ENCODE measurements at regions not wholly inside any gene's neighbourhood (a gene's known extent, or its start where the extent isn't known, plus 50 kb on each side); places are given as distances from the start of the nearest gene placed in this dataset.
A peak's percentile ranks its signal among the peaks of the same experiment; 100 is the strongest.

GRCh38 chr6:125584468-125584939 lies 164.9 kb upstream of the HEY2 start:
- H4K8ac ChIP-seq (ENCODE audit: extremely low read depth, insufficient read depth, low read length), result no peak overlapping the region
- H3K79me2 ChIP-seq (ENCODE audit: control insufficient read depth in 1 of 2, insufficient read depth in 2 of 2, low read length in 2 of 2), result no peaks in the 10 kb centered on the region
- no peaks in the 10 kb centered on the region for H3K36me3 ChIP-seq (ENCODE audit: control insufficient read depth in 2 of 4, insufficient read depth in 4 of 4, low read length in 3 of 4)
- ChIA-PET POLR2A (ENCODE audit: partially characterized antibody) (no interaction called here), CTCF (ENCODE audit: partially characterized antibody) (interaction anchor here (0.6 to 1.3 kb wide), 7 partner anchors 37 to 371 kb away, joined by 3 to 4 read pairs (median 3); no protein-coding TSS in a partner anchor)
- H2AFZ ChIP-seq (ENCODE audit: low read length), result no peak overlapping the region
- H4K5ac ChIP-seq (ENCODE audit: insufficient read length, low read depth, low read length), result no peak overlapping the region
- no peaks in the 10 kb centered on the region for H3K79me1 ChIP-seq (ENCODE audit: low read depth, low read length)
- no peak overlapping the region for H4K91ac ChIP-seq (replicated peaks; ENCODE audit: insufficient read length, low read length)
- no peak overlapping the region for H2BK12ac ChIP-seq (ENCODE audit: low read depth, low read length)
- H3K23me2 ChIP-seq (ENCODE audit: low read depth, low read length), result no peaks in the 10 kb centered on the region
- H4K20me1 ChIP-seq (replicated peaks in 1 of 2; ENCODE audit: control insufficient read depth in 1 of 2, insufficient read depth in 2 of 2, low read length in 2 of 2), result no peaks in the 10 kb centered on the region
- DNase-seq (ENCODE audit: low read depth in 1 of 2, low spot score in 2 of 2), result peak; percentile 64 to 80
- 0 out of 8 replicates have a peak overlapping the region, but pooled peaks of 1 of the 4 experiments have one; percentile 3 for H3K4me3 ChIP-seq (ENCODE audit: extremely low read depth in 1 of 4, insufficient read depth in 2 of 4, low read depth in 3 of 4, low read length in 4 of 4)
- H2BK120ac ChIP-seq (replicated peaks; ENCODE audit: low read depth, low read length), result no peak overlapping the region
- H3K4ac ChIP-seq (replicated peaks; ENCODE audit: insufficient read length, low read depth, low read length), result no peak overlapping the region
- no peak overlapping the region for H3K14ac ChIP-seq (ENCODE audit: insufficient read length)
- FAIRE-seq, result peak; percentile 87
- H3K18ac ChIP-seq (ENCODE audit: extremely low read depth, low read length), result no peak overlapping the region
- H2AK5ac ChIP-seq (ENCODE audit: low read depth, low read length), result no peak overlapping the region
- H3K56ac ChIP-seq (replicated peaks; ENCODE audit: insufficient read length, low read depth, low read length), result no peak overlapping the region
- no peaks in the 10 kb centered on the region; a peak in 1 of 4 replicates for H3K9me3 ChIP-seq (ENCODE audit: insufficient read depth in 2 of 2, low read depth in 1 of 2, low read length in 1 of 2)
- no peaks in the 10 kb centered on the region for H3K27me3 ChIP-seq (replicated peaks in 1 of 4; ENCODE audit: control insufficient read depth in 3 of 4, extremely low read depth in 1 of 4, insufficient read depth in 3 of 4, low read length in 3 of 4)
- peak overlapping the region; percentile 45 to 50 for H3K4me2 ChIP-seq (ENCODE audit: insufficient read depth in 1 of 2, low read depth in 2 of 2, low read length in 2 of 2)
- WGBS, 2 experiments (ENCODE audit: extremely low coverage in 1 of 2, insufficient coverage in 1 of 2, insufficient read length in 1 of 2, insufficient replicate concordance in 2 of 2, low coverage in 1 of 2, low lambda C conversion rate in 2 of 2, missing lambda C conversion rate in 1 of 2), result 28% methylated on average over 9 of the region's 9 CpGs; no CpG with 5 or more reads in 1 of the 2 experiments
- no peak overlapping the region for H3K23ac ChIP-seq (ENCODE audit: insufficient read length)
- H2BK20ac ChIP-seq (ENCODE audit: low read length), result no peak overlapping the region
- H3K9ac ChIP-seq (replicated peaks in 1 of 4; ENCODE audit: extremely low read depth in 1 of 4, low read depth in 3 of 4, low read length in 3 of 4), result no peak overlapping the region
- H3K27ac ChIP-seq (ENCODE audit: low read depth, low read length), result no peak overlapping the region
- H2BK15ac ChIP-seq (ENCODE audit: low read length), result no peak overlapping the region
- H2BK5ac ChIP-seq (ENCODE audit: low read depth, low read length), result no peak overlapping the region
- peaks cover 0 to 12% (median 7%) of the 10 kb centered on the region in 4 experiments; a peak in 4 of 7 replicates for H3K4me1 ChIP-seq (replicated peaks in 1 of 4; ENCODE audit: control insufficient read depth in 3 of 4, insufficient read depth in 4 of 4, low read length in 3 of 4)
- TF ChIP-seq TEAD4 (IDR thresholded peaks at IDR 0.05; ENCODE audit: low read depth, low read length), result peak; percentile 55
- 0 out of 2 replicates have a peak, but pooled peaks have one; percentile 11 for TF ChIP-seq CHD2 (IDR thresholded peaks at IDR 0.05; ENCODE audit: low read length)
- TF ChIP-seq GABPA (IDR thresholded peaks at IDR 0.05; ENCODE audit: borderline replicate concordance, insufficient read depth, low read length), result no peak
- peak; percentile 61; the same call in 1 of the 2 replicates for TF ChIP-seq SP1 (IDR thresholded peaks at IDR 0.05; ENCODE audit: low read depth, low read length)
- TF ChIP-seq CTCF (IDR thresholded peaks at IDR 0.05; ENCODE audit: control extremely low read depth in 1 of 3, insufficient read depth in 1 of 3, low read depth in 1 of 3, low read length in 3 of 3), result peak in 2 of 3 experiments; percentile 15 to 32; a peak in 1 of 4 replicates
- peak; percentile 71 for TF ChIP-seq MAX (IDR thresholded peaks at IDR 0.05)
- 0 out of 2 replicates have a peak, but pooled peaks have one; percentile 38 for TF ChIP-seq ATF3 (IDR thresholded peaks at IDR 0.05; ENCODE audit: insufficient read depth, low read depth, low read length)
- peak in 1 of 2 experiments; percentile 25; a peak in 1 of 3 replicates for TF ChIP-seq EP300 (IDR thresholded peaks at IDR 0.05; ENCODE audit: borderline replicate concordance in 1 of 2, low read depth in 2 of 2, low read length in 2 of 2)
- TF ChIP-seq YY1 (IDR thresholded peaks at IDR 0.05; ENCODE audit: low read depth, low read length), result peak; percentile 36; the same call in 1 of the 2 replicates

Data from H1 (cell line).